ENCODE measurements at regions not wholly inside any gene's neighbourhood (a gene's known extent, or its start where the extent isn't known, plus 50 kb on each side); places are given as distances from the start of the nearest gene placed in this dataset.
"Not testable (repeated sequence)": the region's sequence is repeated elsewhere in the genome, so short reads cannot be mapped to it uniquely, and the experiment has no call there.

DNA sequence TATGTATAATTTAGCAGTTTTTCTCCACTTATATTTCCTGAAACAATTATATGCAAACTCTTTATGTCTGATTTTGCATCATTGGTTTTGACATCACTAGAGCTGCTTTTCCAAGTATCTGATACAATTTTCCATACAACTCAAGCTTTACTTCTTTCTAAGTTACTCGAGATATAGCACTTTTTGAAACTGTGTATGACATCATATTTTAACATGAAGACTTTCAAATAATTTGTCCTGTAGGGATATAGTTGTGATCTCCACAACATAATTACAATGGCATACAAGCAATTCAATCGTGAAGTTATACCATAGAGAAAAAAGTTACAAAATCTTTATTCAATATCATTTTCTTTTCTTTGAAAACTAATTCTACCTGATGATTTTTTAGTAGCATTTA, 173.0 kb downstream of the LEPR start:
- no peak for DNase-seq

DNA sequence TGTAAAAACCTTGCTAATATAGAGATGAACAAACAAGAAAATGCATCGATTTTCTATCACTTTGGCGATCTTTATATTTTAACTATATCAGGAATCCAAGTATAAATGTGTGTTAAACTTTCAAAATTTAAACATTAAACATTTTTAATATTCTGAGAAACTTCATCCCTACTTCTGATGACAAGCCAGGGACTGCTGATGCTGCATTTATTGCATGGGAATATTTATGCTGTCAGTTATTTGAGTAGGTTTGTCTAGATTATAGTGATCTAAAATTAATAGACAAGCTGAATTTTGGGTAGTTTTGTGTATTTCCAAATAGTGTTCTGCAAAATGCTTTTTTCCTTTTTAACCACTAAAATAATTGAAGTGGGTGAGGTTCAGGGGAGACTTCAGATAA, 175.3 kb downstream of the LEPR start:
- DNase-seq = no peak

DNA sequence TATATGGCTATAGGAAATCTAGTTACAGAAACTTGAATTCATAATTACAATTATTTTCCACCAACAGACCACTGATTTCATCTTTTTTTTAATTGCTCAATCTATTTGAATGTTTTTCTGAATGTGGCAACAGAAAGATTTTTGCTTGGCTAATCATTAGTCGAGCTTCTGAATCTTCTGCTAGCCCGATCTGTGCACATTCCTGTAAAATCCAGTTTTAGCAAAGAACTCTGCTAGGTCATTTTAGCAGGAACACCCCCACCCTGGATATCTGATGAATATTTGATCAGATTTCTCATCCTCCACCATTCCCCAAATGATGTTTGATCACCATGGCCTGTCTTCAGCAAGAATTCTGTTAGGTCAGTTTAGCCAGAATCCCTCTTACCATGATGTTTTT, 176.3 kb downstream of the LEPR start:
- no peak for DNase-seq

DNA sequence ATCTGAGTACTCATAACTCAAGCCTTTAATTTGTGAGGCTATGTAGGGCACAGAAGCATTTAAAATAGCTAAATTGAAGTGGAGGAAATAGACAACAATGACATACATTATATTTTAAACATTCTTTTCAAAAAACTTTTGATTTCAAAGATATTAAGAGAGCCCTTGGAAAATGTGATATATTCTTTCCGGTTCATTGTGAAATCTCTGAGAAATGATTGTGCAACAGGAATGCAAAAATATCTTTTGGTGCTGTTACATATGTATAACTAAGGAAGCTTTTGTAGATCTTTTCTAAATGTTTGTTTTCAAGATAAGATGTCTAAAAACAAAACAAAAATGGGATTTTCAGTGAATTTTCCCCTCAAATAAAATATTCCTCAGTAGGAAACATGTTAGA, 185.2 kb downstream of the LEPR start:
- DNase-seq = no peak

DNA sequence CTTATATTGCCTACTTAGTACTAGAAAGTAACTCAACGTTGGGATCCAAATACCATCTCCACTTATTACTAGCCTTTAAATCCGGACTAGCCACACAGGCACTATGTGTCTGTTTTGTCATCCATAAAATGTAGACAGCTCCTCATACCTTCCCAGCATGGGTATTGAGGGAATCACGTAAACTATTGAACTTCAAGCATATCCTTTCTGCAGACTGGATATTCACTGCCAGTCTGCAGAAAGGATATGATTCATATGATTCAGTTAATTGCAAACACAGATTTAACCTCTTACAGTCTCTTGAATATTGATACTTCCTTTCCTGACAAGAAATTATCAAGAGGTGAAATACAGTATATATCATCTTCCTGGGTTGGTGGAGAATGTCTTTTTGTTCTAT, 186.0 kb downstream of the LEPR start:
- no peak for DNase-seq

DNA sequence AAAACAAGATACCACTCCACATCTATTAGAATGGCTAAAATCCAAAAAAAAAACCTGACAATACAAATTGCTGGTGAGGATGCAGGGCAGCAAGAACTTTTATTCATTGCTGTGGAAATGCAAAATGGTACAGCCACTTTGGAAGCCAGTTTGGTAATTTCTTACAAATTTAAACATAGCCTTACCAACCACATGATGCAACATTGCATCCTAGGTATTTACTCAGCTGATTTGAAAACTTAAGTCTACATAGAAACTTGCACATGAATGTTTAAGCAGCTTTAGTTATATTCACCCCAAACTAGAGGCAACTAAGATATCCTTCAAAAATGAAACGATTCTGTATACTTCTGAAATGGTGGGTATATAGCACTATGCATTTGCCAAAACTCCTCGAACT, 178.8 kb upstream of the PDE4B start:
- DNase-seq = no peak

DNA sequence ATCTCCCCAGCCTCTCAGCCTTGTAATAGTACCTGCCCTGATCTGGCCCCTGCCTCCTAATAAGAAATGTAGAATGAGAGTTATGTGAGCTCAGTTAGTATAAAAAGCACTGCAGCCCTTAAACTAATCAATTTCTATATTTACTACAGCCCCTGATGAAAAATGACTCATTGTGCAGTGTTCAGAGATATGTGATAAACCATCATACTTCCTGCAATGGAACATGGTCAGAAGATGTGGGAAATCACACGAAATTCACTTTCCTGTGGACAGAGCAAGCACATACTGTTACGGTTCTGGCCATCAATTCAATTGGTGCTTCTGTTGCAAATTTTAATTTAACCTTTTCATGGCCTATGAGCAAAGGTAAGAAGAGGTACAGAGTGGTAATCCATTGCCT, 176.8 kb upstream of the PDE4B start:
- no peak for DNase-seq

DNA sequence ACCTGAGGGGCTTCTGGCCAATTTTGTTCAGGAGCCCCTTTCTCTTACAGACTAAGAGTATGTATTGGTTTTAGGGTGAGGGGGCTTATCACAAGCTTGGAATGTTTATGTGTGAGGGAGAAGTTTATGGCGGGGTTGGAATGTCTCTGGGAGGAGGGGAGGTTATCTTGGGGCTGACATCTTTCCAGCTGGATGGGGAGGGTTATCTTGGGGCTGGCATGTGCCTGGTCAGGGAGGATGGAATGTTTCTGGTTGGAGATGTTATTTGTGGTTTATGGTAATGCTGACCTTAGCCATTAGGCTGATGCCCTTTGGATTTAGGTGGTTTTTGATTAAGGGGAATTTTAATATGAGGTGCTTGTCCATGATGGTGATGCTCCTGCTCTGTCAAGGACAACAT, 171.0 kb upstream of the PDE4B start:
- not testable (repeated sequence) for DNase-seq

DNA sequence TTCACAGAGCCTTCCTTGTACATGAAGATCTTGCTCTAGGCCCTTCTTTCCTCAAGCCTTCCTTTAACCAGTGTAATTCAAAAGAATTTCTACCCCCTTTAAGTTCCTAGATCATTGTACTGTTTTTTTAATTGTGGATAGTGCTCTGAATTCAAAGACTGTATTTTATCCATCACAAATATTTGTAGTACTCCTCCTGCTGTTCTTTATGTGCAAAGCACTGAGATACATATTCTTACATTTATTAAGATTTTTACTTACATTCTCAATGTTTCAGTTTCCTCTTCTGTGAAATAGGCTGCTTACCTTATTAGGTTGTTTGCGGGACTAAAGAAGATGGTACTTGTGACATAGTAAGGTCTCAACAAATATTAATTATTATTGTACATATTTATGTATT, 168.8 kb upstream of the PDE4B start:
- DNase-seq = no peak

DNA sequence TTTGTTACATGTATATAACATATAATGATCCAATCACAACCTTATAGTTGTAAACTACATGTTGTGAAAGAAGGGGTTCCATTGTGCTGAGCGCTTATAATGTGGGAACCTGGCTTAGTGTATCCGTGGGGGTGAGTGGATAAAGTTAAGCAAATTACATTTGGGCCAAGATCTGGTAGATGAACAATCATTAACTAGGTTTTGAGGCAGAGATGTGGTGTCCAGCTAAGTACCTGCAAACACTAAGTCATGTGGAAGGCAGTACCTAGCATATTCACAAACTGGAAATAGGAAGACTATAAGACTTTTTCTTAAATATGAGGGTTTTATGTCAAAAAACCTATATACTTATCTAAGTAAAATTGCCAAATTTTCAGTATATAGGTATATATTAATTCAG, 167.2 kb upstream of the PDE4B start:
- no peak for DNase-seq

DNA sequence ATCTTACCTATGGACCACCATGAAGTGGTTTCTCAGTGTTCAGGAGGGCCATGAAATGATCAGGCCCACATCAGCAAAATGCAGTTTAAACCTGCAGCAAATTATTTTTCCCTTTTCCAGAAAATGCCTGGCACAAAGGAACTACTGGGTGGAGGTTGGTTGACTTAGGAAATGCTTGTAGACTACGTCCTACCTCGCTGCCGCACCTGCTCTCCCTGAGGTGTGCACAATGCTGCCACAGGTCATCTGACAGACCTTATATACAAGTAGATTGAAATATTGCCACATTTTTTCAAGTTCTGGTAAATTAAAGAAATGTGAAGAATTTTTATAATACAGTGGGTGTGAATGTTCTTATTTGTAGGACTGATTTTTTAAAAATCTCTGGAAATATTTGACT, 166.7 kb upstream of the PDE4B start:
- DNase-seq = no peak

DNA sequence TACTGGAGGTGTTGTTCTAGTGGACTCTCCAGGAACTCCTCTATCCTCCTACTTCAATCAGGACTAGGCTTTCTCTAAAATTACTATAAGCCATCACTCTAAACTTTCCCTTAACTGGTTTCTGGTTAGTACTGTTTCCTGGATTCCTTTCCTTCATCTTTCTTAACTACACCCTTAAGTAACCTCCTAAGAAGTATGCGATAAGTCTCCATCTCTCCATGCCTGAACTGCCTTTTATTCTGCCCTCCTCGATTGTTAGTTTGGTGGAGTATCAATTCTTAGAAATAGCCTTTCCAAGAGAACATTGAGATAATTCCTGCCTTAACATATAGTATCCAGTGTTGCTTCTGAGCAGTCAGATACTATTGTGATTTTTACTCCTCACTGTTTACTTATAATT, 162.9 kb upstream of the PDE4B start:
- no peak for DNase-seq

DNA sequence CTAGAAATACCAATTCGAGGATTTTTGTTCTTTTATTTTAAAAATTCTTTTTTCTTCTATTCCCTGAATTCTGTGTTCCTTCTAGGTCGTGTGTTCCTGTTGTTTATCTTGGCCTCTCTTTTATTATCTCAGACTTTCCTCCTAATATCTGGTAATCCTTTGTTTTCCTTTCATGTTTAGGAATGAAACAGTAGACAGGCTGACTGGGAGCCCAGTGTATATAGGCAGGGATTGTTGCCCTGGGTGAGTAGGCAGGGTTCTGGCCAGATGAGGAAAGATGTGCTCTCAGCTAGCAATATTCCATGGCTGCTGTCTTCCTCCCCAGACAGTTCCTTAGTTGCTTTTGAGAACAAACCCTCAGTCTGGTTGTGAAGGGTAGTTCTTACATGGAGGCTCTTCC, 161.8 kb upstream of the PDE4B start:
- DNase-seq = no peak

DNA sequence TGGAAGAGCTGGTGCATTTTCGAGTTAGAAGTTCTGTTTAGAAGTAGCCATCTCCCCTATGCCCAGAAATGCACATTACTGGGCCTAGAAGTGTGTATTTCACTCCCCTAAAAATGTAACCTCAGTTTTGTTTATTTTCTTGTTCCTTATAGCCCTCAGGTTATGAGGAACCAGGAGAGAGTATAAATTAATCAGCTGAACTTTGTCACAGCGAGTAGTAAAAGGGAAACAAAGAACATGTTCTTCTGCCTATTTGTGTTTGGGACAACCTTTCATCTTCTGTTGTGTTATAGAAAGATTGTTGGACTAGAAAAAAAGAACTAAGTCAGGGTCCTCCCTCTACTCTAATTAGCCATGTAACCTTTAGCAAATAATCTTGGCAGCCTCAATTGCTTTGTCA, 160.5 kb upstream of the PDE4B start:
- no peak for DNase-seq

DNA sequence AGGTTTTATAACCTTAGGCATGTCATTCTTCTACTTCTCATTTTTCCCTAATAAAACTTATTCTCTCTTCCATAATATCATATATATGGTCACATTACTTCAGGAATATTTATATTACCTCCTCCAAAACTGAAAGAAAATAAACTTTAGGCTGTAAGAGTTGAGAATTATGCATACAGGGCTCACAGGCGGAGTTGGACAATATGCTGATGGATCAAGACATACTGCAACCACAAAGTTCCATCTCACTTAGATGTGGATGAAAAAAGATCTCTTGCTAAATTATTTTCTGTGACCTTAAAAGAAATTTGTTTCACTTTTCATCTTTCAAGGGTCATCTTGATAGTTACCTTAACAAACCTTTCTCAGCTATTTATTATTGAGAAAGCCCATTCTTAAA, 152.6 kb upstream of the PDE4B start:
- no peak for DNase-seq

DNA sequence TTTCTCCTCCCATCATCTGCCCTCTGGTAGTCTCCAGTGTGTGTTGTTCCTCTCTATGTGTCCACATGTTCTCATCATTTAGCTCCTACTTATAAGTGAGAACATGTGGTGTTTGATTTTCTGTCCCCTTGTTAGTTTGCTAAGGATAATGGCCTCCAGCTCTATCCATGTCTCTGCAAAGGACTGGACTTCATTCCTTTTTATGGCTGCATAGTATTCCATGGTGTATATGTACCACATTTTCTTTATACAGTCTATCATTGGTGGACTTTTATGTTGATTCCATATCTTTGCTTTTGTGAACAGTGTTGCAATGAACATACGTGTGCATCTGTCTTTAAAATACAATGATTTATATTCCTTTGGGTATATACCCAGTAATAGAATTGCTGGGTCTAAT, 143.5 kb upstream of the PDE4B start:
- not testable (repeated sequence) for DNase-seq

DNA sequence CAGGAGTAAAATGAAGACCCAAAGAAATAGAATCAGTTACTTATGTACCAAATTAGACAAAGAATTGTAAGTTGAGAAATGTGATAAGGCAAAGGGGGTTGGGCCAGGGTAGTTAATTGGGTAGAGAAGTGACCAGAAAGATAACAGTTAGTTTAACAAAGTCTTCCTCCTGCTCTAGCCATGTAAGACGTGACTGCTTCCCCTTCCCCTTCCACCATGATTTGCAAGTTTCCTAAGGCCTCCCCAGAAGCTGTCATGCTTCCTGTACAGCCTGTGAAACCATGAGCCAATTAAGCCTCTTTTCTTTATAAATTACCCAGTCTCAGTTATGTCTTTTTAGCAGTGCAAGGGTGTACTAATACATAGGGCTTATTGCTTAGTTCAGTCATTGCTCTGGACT, 142.0 kb upstream of the PDE4B start:
- DNase-seq = no peak

DNA sequence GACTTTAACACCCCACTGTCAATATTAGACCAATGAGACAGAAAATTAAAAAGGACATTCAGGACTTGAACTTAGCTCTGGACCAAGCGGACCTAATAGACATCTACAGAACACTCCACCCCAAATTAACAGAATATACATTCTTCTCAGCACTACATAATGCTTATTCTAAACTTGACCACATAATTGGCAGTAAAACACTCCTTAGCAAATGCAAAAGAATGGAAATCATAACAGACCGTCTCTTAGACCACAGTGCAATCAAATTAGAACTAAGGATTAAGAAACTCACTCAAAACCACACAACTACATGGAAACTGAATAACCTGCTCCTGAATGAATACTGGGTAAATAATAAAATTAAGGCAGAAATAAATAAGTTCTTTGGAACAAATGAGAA, 138.2 kb upstream of the PDE4B start:
- not testable (repeated sequence) for DNase-seq

DNA sequence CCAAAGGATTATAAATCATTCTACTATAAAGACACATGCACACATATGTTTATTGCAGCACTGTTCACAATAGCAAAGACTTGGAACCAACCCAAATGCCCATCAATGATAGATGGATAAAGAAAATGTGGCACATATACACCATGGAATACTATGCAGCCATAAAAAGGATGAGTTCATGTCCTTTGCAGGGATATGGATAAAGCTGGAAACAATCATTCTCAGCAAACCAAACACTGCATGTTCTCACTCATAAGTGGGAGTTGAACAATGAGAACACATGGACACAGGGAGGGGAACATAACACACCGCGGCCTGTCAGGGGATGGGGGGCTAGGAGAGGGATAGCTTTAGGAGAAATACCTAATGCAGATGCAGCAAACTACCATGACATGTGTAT, 135.1 kb upstream of the PDE4B start:
- not testable (repeated sequence) for DNase-seq

DNA sequence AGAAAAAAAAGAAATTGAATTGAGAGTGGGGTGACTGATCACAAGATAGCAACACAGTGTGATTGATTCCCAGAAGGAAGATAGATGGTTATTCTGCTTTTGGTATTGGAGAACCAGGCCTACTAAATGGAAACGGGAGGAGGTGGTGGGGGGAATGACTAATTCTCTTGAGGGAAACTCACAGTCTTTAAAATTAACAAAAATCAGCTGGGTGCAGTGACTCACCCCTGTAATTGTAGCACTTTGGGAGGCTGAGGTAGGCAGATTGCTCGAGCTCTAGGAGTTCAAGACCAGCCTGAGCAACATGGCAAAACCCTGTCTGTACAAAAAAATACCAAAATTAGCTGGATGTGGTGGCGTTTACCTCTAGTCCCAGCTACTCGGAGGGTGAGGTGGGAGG, 134.6 kb upstream of the PDE4B start:
- DNase-seq = no peak

DNA sequence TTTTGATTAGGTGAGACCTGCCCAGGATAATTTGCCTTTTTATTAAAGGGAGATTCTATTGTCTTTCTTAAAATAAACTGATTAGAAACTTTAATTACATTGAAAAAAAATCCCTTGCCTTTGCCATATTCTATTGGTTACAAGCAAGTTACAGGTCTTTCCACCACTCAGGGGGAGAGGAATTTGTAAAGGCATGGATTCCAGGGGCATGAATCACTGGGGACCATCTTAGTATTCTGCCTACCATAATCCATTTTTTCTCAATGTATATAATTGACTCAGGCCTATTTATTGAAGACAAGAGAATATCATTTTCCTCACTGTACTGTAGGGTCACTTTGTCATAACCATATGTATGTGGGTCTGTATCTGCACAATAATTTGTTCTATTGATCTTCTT, 124.3 kb upstream of the PDE4B start:
- no peak for DNase-seq

DNA sequence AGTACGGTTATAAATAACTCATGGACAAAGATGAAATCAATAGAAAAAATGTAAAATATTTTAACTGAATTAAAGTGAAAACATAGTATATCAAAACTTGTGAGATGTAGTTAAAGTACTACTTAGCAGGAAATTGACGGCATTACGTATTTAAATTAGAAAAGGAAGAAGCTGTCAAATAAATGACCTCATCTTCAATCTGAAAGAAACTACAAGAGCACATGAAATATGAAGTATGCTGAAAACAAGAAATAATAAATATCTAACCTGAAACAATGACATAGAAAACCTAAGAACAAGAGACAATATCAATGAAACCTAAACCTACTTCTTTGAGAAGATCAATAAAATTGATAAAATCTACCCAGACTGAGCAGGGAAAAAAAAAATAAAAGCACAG, 122.2 kb upstream of the PDE4B start:
- DNase-seq = no peak

DNA sequence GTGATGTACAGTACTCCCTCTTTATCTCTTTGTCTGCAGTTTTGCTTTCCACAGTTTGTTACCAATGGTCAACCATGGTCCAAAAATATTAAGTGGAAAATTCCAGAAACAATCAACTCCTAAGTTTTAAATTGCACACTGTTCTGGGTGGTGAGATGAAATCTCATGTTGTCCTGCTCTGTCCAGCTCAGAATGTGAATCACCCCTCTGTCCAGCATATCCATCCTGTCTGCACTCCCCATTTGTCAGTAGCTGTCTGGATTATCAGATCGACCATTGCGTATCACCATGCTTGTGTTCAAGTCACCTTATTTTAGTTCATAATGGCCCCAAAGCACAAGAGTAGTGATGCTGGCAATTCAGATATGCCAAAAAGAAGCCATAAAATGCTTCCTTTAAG, 118.2 kb upstream of the PDE4B start:
- DNase-seq = no peak

DNA sequence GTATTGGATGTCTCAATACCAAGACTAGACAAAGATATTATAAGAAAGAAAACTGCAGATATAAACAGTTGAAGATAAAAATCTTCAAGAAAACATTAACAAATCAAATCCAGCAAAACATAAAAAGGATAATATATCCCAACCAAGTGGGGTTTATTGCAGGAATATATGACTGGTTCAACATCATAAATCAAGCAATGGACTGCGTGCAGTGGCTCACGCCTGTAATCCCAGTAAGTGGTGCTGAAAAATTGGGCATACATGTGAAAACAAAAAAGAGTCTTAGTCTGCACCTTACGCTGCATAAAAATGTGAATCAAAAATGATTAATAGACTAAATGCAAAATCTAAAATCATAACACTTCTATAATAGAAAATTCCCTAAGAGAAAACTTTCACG, 112.9 kb upstream of the PDE4B start:
- DNase-seq = no peak

DNA sequence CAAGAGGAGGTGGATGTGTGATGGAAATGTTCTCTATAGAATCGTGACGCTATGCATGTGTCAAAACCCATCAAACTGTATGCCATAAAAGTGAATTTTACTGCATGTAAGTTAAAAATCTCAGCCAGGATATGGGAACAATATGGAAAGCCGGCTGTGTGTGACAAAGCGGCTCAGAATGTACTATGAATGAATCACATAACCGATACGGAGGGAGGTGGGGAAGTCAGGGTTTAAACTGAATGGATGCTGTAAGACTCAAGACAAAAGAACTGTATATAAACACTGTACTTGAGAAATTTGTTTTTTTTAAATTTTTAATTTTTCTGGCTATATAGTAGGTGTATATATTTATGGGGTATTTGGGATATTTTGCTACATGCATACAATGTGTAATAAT, 111.6 kb upstream of the PDE4B start:
- DNase-seq = no peak

DNA sequence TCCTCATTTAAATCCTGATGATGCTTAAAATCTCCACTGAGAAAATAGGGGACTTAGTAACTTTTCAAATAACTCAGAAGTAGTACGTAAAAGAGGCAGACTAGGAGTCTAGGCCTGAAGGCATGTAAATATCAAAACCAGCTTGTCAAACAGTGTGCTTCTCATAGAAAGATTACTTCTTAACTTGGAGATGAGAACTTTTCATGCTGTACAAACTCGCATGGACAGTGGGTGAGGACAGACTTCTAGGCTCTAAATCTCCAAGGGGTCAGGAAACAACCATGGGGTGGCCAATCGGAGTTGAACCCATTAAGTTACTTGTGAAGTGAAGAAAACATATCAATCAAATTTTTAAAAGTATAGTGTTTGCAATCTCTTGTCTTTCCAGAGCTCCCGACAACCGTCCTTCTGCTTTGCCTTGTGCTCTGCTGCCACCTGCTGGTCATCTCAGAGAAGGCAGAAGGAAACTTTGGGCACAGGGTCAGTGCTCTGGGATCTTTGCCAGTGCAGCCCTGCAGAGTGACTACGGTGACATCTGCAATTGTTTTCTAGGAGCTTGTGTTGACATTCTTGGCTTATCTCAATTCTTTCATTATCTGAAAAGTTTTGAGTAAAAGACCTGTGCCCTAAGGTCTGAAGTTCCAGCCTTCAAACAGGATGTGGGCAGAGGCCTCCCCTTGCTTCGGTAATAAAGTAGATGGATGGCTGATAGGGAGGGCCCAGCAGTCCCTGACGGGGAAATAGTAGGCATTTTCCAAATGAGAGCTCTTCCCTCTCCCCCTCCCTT, 105.1 kb upstream of the PDE4B start:
- peak; percentile 59 for DNase-seq

All from activated effector memory CD4-positive, alpha-beta T cell treated with Interleukin-2 at 50 U/mL for 16 hours (primary cell).